ENCODE measurements at regions not wholly inside any gene's neighbourhood (a gene's known extent, or its start where the extent isn't known, plus 50 kb on each side); places are given as distances from the start of the nearest gene placed in this dataset.

DNA sequence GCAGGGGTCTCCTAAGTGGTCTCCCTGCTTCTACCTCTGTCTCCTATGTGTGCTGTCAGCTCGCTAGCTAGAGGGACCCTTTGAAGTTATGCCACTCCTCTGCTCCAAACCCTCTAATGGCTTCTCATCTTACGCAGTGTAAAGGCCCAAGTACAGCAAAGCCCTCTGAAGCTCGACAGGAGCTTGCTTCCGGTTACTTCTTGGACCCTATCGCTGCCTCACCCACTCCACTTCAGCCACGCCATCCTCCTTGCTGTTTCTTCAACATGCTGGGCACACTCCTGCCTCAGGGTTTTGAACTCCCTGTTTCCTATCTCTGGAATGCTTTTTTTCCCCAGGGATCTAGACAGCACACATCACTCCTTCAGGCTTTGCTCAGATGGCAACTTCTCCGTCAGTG lies 102.3 kb upstream of the F3 start:
- ChIA-PET POLR2A (ENCODE audit: low non-redundant PET) (no interaction called here), CTCF (no interaction called here)
- H3K9me3 ChIP-seq (ENCODE audit: low read depth, low read length, poor library complexity, severe bottlenecking) = peaks cover 7% of the 10 kb centered on the region
- no peak overlapping the region for H3K4me3 ChIP-seq (ENCODE audit: low read depth, low read length, poor library complexity, severe bottlenecking)
- BruUV-seq (replicated peaks) = no TSS peak
- no peaks in the 10 kb centered on the region for H3K36me3 ChIP-seq (ENCODE audit: insufficient read depth, low read length, poor library complexity, severe bottlenecking)
- TF ChIP-seq CTCF (conservative IDR thresholded peaks at IDR 0.05; ENCODE audit: low read depth, low read length) (no peak), EZH2 (IDR thresholded peaks at IDR 0.05; ENCODE audit: borderline replicate concordance, low read depth, low read length, poor library complexity, severe bottlenecking) (no peak)
- no peak overlapping the region for H3K27ac ChIP-seq (ENCODE audit: low read depth, low read length, poor library complexity, severe bottlenecking)
- DNase-seq (ENCODE audit: low spot score) = no peak
- no peaks in the 10 kb centered on the region for H3K27me3 ChIP-seq (replicated peaks; ENCODE audit: insufficient read depth, low read depth, low read length, poor library complexity)
- H3K4me1 ChIP-seq (ENCODE audit: insufficient read depth, low read length, poor library complexity, severe bottlenecking) = peaks cover 12% of the 10 kb centered on the region
- intact Hi-C loops (cut with micrococcal nuclease; ENCODE audit: unreplicated experiment) = no loop called here

DNA sequence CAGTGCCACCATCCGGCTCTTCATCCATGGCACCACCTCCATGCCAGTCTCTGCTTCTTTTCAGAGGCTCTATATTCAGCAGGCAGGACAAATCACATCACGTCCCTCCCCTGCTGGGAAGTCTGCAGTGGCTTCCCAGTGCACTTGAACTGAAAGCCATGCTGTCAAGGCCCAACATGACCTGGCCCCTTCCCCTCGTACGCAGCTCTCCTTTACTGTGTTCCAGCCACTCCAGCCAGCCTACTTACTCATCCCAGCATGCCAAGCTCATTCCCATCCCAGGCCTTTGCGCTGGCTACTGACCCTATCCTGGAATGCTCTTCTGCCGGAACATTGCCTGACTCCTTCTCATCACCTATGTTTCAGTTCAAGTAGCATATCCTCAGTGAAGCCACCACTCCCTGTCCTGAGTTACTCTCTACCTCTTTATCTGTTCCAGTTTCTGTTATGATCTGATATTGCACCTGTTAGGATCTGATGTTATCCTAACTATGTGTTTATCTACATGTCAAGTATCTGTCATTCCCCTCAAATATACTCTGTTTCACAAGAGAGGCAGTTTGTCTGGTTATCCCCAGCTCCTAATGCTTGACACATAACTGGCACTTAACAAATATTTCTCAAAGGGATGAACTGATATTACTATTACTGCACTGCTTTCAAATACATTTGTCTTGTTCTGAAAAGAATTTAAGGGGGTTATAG lies 101.2 kb upstream of the F3 start:
- CTCF ChIA-PET = no interaction called here
- POLR2A ChIA-PET (ENCODE audit: low non-redundant PET) = no interaction called here

DNA sequence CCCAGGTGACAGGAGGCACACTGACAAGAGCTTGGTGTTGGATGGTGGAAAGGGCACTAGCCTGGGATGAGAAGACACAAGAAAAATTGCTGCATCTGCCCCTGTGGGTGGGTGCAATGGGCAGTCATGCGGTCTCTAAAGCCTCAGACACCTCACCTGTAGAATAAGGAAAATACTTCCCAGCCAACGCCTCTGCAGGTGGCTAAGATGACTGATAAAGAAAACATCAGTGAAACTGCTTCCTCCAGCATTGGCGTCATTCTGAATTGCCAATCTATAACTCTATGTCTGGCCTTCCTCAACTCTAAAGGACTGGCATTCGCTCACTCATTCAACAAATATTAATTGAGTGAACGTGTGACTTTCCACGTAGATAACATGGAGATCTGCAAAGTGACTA lies 100.4 kb upstream of the F3 start:
- peaks cover 7% of the 10 kb centered on the region for H3K9me3 ChIP-seq (ENCODE audit: low read depth, low read length, poor library complexity, severe bottlenecking)
- H3K4me3 ChIP-seq (ENCODE audit: low read depth, low read length, poor library complexity, severe bottlenecking) = no peak overlapping the region
- H3K36me3 ChIP-seq (ENCODE audit: insufficient read depth, low read length, poor library complexity, severe bottlenecking) = no peaks in the 10 kb centered on the region
- TF ChIP-seq EZH2 (IDR thresholded peaks at IDR 0.05; ENCODE audit: borderline replicate concordance, low read depth, low read length, poor library complexity, severe bottlenecking) (no peak), CTCF (conservative IDR thresholded peaks at IDR 0.05; ENCODE audit: low read depth, low read length) (no peak)
- no peak for DNase-seq (ENCODE audit: low spot score)
- intact Hi-C loops (cut with micrococcal nuclease; ENCODE audit: unreplicated experiment) = no loop called here
- POLR2A ChIA-PET (ENCODE audit: low non-redundant PET) = no interaction called here
- BruUV-seq (replicated peaks) = no TSS peak
- no peaks in the 10 kb centered on the region for H3K27me3 ChIP-seq (replicated peaks; ENCODE audit: insufficient read depth, low read depth, low read length, poor library complexity)
- H3K27ac ChIP-seq (ENCODE audit: low read depth, low read length, poor library complexity, severe bottlenecking) = no peak overlapping the region
- CTCF ChIA-PET = no interaction called here
- no peaks in the 10 kb centered on the region for H3K4me1 ChIP-seq (ENCODE audit: insufficient read depth, low read length, poor library complexity, severe bottlenecking)

More for the DNA sequence above, 101.2 kb upstream of the F3 start:
- Histone ChIP-seq H3K36me3 (ENCODE audit: insufficient read depth, low read length, poor library complexity, severe bottlenecking) (no peaks in the 10 kb centered on the region), H3K27ac (ENCODE audit: low read depth, low read length, poor library complexity, severe bottlenecking) (no peak overlapping the region), H3K27me3 (replicated peaks; ENCODE audit: insufficient read depth, low read depth, low read length, poor library complexity) (no peaks in the 10 kb centered on the region), H3K4me1 (ENCODE audit: insufficient read depth, low read length, poor library complexity, severe bottlenecking) (peaks cover 4% of the 10 kb centered on the region), H3K4me3 (ENCODE audit: low read depth, low read length, poor library complexity, severe bottlenecking) (no peak overlapping the region), H3K9me3 (ENCODE audit: low read depth, low read length, poor library complexity, severe bottlenecking) (peaks cover 7% of the 10 kb centered on the region)
- BruUV-seq (replicated peaks) = no TSS peak
- no peak for DNase-seq (ENCODE audit: low spot score)
- no peak for TF ChIP-seq EZH2 (IDR thresholded peaks at IDR 0.05; ENCODE audit: borderline replicate concordance, low read depth, low read length, poor library complexity, severe bottlenecking)
- TF ChIP-seq CTCF (conservative IDR thresholded peaks at IDR 0.05; ENCODE audit: low read depth, low read length) = no peak
- intact Hi-C loops (cut with micrococcal nuclease; ENCODE audit: unreplicated experiment) = no loop called here

Data from A673 (cell line).